ENCODE measurements at regions not wholly inside any gene's neighbourhood (a gene's known extent, or its start where the extent isn't known, plus 50 kb on each side); places are given as distances from the start of the nearest gene placed in this dataset.

GRCh38 chr2:190822043-190822442 is 58.6 kb upstream of the GLS start:
- TF ChIP-seq, protein P1, sequence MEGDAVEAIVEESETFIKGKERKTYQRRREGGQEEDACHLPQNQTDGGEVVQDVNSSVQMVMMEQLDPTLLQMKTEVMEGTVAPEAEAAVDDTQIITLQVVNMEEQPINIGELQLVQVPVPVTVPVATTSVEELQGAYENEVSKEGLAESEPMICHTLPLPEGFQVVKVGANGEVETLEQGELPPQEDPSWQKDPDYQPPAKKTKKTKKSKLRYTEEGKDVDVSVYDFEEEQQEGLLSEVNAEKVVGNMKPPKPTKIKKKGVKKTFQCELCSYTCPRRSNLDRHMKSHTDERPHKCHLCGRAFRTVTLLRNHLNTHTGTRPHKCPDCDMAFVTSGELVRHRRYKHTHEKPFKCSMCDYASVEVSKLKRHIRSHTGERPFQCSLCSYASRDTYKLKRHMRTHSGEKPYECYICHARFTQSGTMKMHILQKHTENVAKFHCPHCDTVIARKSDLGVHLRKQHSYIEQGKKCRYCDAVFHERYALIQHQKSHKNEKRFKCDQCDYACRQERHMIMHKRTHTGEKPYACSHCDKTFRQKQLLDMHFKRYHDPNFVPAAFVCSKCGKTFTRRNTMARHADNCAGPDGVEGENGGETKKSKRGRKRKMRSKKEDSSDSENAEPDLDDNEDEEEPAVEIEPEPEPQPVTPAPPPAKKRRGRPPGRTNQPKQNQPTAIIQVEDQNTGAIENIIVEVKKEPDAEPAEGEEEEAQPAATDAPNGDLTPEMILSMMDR (IDR thresholded peaks at IDR 0.05): no peak
- TF ChIP-seq POLR2A (IDR thresholded peaks at IDR 0.05): no peak
